Subcutaneous abdominal adipose tissue (tissue), 5 donors: ENCODE measurements at regions not wholly inside any gene's neighbourhood (a gene's known extent, or its start where the extent isn't known, plus 50 kb on each side); places are given as distances from the start of the nearest gene placed in this dataset.
"Not testable (repeated sequence)": the region's sequence is repeated elsewhere in the genome, so short reads cannot be mapped to it uniquely, and the experiment has no call there.

Experiments used
- H3K27ac ChIP-seq: one replicate; pipeline ENCODE4 v1.7.0; 2013; ENCODE audit warnings: low read depth, mild to moderate bottlenecking, inconsistent platforms, low read length, moderate library complexity
- H3K27me3 ChIP-seq, 5 donors: one replicate each; pipeline ENCODE4 v1.7.0; 2013; ENCODE audit warnings: low read length in 5 of 5, inconsistent platforms in 1 of 5; ENCODE audit not compliant: control insufficient read depth in 5 of 5, insufficient read depth in 4 of 5
- H3K36me3 ChIP-seq, 5 donors: one replicate each; pipeline ENCODE4 v1.7.0; 2013; ENCODE audit warnings: low read length in 5 of 5; ENCODE audit not compliant: control insufficient read depth in 5 of 5, insufficient read depth in 5 of 5
- H3K4me1 ChIP-seq, 5 donors: one replicate each; pipeline ENCODE4 v1.7.0; 2013; ENCODE audit warnings: low read length in 5 of 5, mild to moderate bottlenecking in 3 of 5, moderate library complexity in 1 of 5; ENCODE audit not compliant: control insufficient read depth in 5 of 5, insufficient read depth in 5 of 5
- H3K4me3 ChIP-seq, 5 donors: one replicate each; pipeline ENCODE4 v1.7.0; 2013; ENCODE audit warnings: low read length in 5 of 5, low read depth in 1 of 5
- H3K9ac ChIP-seq, 5 donors: one replicate each; pipeline ENCODE4 v1.7.0; 2013; ENCODE audit warnings: low read length in 5 of 5, mild to moderate bottlenecking in 4 of 5, moderate library complexity in 3 of 5
- H3K9me3 ChIP-seq, 5 donors: one replicate each; pipeline ENCODE4 v1.7.0; 2013; ENCODE audit warnings: low read length in 5 of 5; ENCODE audit not compliant: control insufficient read depth in 5 of 5
- donor health status: healthy.
- donor health status: healthy.
- donor health status: healthy.
- donor health status: healthy.
- donor health status: healthy.

DNA sequence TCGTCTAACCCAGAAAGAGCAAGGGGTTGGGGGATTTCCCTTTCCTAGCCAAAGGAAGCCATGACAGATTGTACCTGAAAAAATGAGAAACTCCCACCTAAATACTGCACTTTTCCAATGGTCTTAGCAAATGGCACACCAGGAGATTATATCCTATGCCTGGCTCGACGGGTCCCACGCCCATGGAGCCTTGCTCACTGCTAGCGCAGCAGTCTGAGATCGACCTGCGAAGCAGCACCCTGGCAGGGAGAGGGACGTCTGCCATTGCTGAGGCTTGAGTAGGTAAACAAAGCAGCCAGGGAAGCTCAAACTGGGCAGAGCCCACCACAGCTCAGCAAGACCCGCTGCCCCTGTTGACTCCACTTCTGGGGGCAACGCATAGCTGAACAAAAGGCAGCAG, 89.9 kb downstream of the MTERF1 start:
- not testable (repeated sequence) for H3K36me3 ChIP-seq

DNA sequence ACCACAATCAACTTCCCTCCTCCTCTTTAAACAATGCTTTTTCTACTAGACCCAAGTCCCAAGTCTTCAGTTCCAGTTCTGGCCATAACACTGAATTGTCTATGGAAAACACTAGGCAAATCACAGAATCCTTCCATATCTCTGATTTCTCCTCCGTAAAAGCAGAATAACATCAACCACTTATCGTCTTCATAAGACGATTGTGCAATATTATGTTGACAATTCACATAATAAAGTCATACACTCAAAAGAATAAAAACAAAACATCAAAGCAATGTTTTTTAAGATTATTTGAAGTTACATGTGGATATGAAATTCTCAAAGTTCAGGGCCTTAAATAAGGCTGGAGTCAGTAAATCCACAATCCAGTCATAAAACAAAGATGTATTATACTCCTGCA, 84.4 kb downstream of the MTERF1 start:
- H3K36me3 ChIP-seq: no peaks in the 10 kb centered on the region
- peaks cover 0 to 4% (median 0%) of the 10 kb centered on the region in 5 donors for H3K9me3 ChIP-seq
- H3K27me3 ChIP-seq: no peaks in the 10 kb centered on the region
- H3K4me1 ChIP-seq: peaks cover 0 to 8% (median 5%) of the 10 kb centered on the region in 5 donors
- no peak overlapping the region for H3K27ac ChIP-seq
- H3K9ac ChIP-seq: no peak overlapping the region
- H3K4me3 ChIP-seq: no peak overlapping the region

More for the DNA sequence above, 89.9 kb downstream of the MTERF1 start:
- H3K9me3 ChIP-seq, H3K9ac ChIP-seq, H3K27ac ChIP-seq, H3K4me1 ChIP-seq, H3K4me3 ChIP-seq, H3K27me3 ChIP-seq: not testable (repeated sequence)

DNA sequence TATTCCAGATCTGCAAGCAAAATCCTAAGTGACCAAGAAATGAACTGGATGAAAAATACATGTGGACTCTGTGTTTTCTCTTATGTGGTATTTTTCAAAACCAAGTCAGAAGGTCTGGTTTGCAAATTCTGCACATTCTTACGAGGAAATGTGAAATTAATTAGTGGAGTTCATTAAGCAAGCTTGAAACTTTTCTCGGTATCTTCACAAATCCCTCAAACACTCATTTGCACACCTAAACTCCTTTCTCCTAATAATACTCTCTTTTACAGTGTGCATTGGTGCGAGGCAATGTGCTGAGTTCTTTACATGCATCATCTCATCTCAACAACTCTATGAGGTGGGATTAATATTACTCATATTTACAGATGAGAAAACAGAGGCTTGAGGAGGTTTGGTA, 82.1 kb downstream of the MTERF1 start:
- H3K9ac ChIP-seq: no peak overlapping the region
- H3K27me3 ChIP-seq: no peaks in the 10 kb centered on the region
- H3K9me3 ChIP-seq: no peaks in the 10 kb centered on the region
- H3K36me3 ChIP-seq: no peaks in the 10 kb centered on the region
- no peak overlapping the region for H3K27ac ChIP-seq
- H3K4me1 ChIP-seq: peaks cover 0 to 8% (median 5%) of the 10 kb centered on the region in 5 donors
- H3K4me3 ChIP-seq: no peak overlapping the region

DNA sequence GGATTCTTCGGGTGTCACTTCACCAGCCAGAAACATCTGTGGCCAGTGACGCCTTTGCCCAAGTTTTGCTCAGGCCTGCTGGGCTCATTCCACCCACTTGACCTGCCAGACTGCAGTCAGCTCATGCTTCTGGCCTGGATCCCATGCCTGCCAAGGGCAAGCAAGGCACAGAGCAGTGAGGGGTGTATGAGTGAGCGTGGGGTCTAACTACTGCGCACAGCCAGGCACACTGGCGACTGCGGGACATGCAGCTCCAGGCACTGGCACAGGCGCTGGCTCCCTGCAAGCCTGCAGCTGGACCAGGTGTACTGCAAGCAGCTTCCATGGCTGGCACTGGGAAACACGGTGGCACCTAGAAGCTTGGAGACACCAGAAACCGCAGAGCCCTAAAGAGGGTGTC, 80.1 kb downstream of the MTERF1 start:
- H3K27me3 ChIP-seq: no peaks in the 10 kb centered on the region
- H3K27ac ChIP-seq: no peak overlapping the region

DNA sequence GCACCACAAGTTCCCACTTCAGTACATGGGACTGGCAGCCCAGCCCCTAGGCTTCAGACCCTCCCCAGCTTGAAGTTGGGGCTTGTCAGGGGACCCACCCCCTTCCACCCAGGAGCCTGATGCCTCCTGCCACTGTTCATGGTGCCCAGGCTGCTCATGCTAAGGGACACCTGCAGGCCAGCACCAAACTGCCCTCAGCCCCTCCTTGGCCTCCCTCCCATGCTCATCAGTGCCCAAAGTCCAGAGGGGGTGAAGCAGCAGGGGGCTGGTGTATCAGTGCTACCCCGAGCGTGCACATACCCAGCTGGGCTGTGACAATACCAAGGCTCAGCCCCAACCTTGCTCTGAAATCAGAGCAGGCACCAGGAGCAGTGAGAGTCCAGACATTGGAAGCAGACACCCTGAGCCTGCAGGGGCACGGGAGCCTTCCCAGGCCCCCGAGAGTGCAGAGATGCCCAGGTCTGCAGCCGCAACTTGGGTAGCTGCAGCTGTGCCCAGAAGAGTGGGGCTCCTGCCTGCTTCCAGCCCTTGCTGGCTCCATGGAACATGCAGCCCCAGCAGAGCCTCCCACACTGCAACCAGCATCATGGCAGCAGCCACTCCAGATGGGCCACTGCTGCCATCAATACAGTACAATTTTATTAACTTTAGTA, 79.0 kb downstream of the MTERF1 start:
- H3K36me3 ChIP-seq: no peaks in the 10 kb centered on the region
- no peak overlapping the region for H3K9ac ChIP-seq
- no peaks in the 10 kb centered on the region for H3K27me3 ChIP-seq
- no peak overlapping the region for H3K27ac ChIP-seq
- peaks cover 0 to 8% (median 5%) of the 10 kb centered on the region in 5 donors for H3K4me1 ChIP-seq
- no peak overlapping the region for H3K4me3 ChIP-seq
- no peaks in the 10 kb centered on the region for H3K9me3 ChIP-seq

More for the DNA sequence above, 80.1 kb downstream of the MTERF1 start:
- Histone ChIP-seq H3K9me3 (no peaks in the 10 kb centered on the region), H3K36me3 (no peaks in the 10 kb centered on the region), H3K4me1 (peaks cover 0 to 8% (median 5%) of the 10 kb centered on the region in 5 donors), H3K4me3 (no peak overlapping the region), H3K9ac (no peak overlapping the region)

DNA sequence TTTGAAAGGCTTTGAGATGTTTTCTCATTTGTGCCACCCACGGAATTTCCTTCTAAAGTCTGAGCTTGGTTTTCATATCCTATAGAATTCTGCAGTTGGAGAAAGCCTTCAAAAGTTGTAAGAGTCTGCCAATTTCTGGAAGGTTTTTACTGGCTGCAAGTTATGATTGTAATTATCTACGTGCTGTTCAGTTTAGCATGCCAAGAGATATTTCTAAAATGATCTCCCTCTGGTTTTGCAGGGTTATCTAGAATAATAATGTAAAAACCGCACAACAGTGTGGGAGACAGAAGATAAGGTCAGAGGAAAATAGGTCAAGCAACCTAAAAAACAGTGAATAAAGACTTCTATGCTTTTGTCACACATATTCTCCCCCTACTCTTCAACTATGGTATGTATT, 69.3 kb downstream of the MTERF1 start:
- Histone ChIP-seq H3K27ac (no peak overlapping the region), H3K4me1 (peaks cover 0 to 4% (median 0%) of the 10 kb centered on the region in 5 donors), H3K36me3 (no peaks in the 10 kb centered on the region), H3K4me3 (no peak overlapping the region), H3K9ac (no peak overlapping the region), H3K9me3 (no peaks in the 10 kb centered on the region), H3K27me3 (no peaks in the 10 kb centered on the region)

DNA sequence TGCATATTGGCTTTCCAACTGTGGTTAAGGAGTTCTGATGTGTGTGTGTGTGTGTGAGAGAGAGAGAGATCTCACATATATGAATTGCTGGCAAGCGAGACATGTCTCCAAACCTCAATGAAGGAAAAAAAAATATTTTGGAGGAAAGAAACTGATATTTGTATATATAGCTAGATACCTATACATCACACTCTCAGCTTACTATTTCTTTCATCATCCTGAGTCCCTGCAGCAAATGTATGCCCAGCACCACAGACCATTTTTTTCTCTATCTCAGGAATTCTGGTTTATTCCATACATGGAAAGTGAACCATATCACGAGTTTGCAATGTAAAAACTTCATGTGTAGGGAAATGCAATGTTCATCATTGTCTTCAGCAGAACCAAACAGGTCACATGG, 68.9 kb downstream of the MTERF1 start:
- Histone ChIP-seq H3K4me1 (peaks cover 0 to 4% (median 0%) of the 10 kb centered on the region in 5 donors), H3K27ac (no peak overlapping the region), H3K9me3 (no peaks in the 10 kb centered on the region), H3K36me3 (no peaks in the 10 kb centered on the region), H3K9ac (no peak overlapping the region), H3K4me3 (no peak overlapping the region), H3K27me3 (no peaks in the 10 kb centered on the region)

DNA sequence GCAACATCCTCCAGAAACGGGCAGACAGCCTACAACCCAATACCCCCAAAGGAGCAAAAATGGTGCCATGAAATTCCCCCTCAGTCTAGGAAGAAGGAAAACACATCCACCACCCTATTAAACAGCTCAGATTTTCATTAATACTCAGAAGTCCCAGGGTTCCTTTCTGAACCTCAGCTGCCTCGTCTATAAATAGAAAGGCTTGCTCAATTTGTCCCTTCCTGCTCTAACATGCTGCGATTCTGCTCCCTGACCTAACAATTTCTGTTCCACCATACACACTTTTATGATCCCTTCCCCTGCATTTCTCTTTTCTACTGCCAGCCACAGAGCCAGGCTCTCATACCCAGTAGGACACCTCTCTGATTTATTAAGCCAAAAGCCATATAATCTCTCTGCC, 68.1 kb downstream of the MTERF1 start:
- Histone ChIP-seq H3K9ac (no peak overlapping the region), H3K9me3 (peaks cover 0 to 3% (median 0%) of the 10 kb centered on the region in 5 donors), H3K36me3 (no peaks in the 10 kb centered on the region), H3K4me3 (no peak overlapping the region), H3K27me3 (no peaks in the 10 kb centered on the region), H3K27ac (no peak overlapping the region), H3K4me1 (peaks cover 0 to 4% (median 0%) of the 10 kb centered on the region in 5 donors)

DNA sequence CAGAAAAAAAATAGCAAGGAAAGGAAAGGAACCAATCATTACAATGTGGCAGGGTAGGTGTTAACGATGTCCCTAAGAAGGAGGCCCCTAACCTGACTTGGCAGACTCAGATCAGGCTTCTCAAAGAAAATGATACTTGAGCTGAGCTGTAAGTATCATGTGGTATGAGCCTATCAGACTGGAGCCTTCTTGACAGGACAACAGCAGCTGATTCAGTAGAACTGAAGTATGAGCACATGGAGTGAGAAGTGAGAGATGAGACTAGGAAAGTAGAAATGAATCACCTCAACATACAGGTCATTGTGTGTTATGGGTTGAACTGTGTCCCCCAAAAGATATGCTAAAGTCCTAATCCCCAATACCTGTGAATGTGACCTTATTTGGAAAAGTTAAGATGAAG, 66.3 kb downstream of the MTERF1 start:
- Histone ChIP-seq H3K4me3 (no peak overlapping the region), H3K9me3 (peaks cover 0 to 6% (median 0%) of the 10 kb centered on the region in 5 donors), H3K36me3 (no peaks in the 10 kb centered on the region), H3K27me3 (no peaks in the 10 kb centered on the region), H3K27ac (no peak overlapping the region), H3K4me1 (peaks cover 0 to 4% (median 0%) of the 10 kb centered on the region in 5 donors), H3K9ac (no peak overlapping the region)
